Mesodermal cell (in vitro differentiated cells): ENCODE measurements at regions not wholly inside any gene's neighbourhood (a gene's known extent, or its start where the extent isn't known, plus 50 kb on each side); places are given as distances from the start of the nearest gene placed in this dataset.
"Not testable (repeated sequence)": the region's sequence is repeated elsewhere in the genome, so short reads cannot be mapped to it uniquely, and the experiment has no call there.

Experiments used
- H3K27ac ChIP-seq: 2 replicates; pipeline ENCODE4 v1.7.0; 2013; ENCODE audit warnings: mild to moderate bottlenecking, low read depth, low read length, moderate library complexity; ENCODE audit not compliant: severe bottlenecking
- H3K36me3 ChIP-seq: 2 replicates; pipeline ENCODE4 v1.7.1; 2013; ENCODE audit warnings: mild to moderate bottlenecking, low read length, moderate library complexity; ENCODE audit not compliant: control insufficient read depth, insufficient read depth
- H3K4me1 ChIP-seq: one replicate; pipeline ENCODE4 v1.7.1; 2013; ENCODE audit warnings: mild to moderate bottlenecking, low read length; ENCODE audit not compliant: insufficient read depth, control insufficient read depth, poor library complexity, severe bottlenecking
- H3K4me3 ChIP-seq: 2 replicates; pipeline ENCODE4 v1.7.0; 2013; ENCODE audit warnings: low read length, control low read depth, mild to moderate bottlenecking; ENCODE audit not compliant: insufficient read depth, poor library complexity, severe bottlenecking; ENCODE audit errors: extremely low read depth
- H3K9me3 ChIP-seq: 2 replicates; pipeline ENCODE4 v1.7.1; 2013; ENCODE audit warnings: mild to moderate bottlenecking, low read length, moderate library complexity; ENCODE audit not compliant: control insufficient read depth
- WGBS, 2 experiments: methylation state at CpG; one replicate each; pipeline ENCODE4 v1.1.5; 2013; ENCODE audit warnings: missing lambda C conversion rate in 2 of 2; ENCODE audit not compliant: insufficient coverage in 2 of 2; 5-methylcytosine and 5-hydroxymethylcytosine counted together

DNA sequence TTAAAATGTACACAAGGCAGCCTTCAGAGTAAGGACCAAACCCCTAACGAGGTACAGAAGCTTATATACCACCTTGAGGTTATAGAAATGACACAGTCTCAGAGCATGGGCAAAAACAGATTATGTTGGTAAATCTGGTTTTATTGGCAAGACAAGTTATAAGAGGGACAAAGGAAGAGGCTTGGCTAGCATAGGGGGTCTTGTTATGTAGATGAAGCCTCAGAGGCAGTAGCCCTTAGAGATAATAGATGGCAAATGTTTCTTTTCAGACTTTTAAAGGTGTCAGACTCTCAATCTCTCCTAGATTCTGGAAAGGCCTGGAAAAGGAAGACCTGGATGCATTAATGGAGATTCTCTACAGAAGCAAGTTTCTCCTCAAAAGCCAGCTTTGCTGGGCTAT, 123.3 kb upstream of the ATXN1 start:
- H3K36me3 ChIP-seq, result no peaks in the 10 kb centered on the region
- no peaks in the 10 kb centered on the region for H3K4me1 ChIP-seq
- no peaks in the 10 kb centered on the region for H3K9me3 ChIP-seq
- no peak overlapping the region for H3K27ac ChIP-seq
- WGBS, 2 experiments, result 83% methylated on average over 1 of the region's 1 CpG; no CpG with 5 or more reads in 1 of the 2 experiments
- H3K4me3 ChIP-seq, result no peak overlapping the region

DNA sequence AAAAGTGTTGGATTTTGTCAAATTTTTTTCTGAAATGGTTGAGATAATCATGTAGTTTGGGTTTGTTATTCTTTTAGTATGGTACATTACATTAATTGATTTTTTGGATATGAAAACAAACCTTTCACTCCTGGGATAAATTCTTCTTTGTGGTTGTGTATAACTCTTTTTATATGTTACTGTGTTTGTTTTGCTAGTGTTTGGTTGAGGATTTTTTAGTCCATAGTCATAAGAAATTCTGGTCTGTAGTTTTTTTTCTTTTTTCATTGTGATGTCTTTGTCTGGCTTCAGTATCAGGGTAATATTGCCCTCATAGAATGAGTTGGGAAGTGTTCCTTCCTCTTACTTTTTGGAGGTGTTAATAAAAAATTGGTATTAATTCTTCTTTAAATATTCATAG, 122.2 kb upstream of the ATXN1 start:
- no peaks in the 10 kb centered on the region for H3K4me1 ChIP-seq
- H3K9me3 ChIP-seq, result peaks cover 2% of the 10 kb centered on the region
- no peak overlapping the region for H3K27ac ChIP-seq
- no peaks in the 10 kb centered on the region for H3K36me3 ChIP-seq
- no peak overlapping the region for H3K4me3 ChIP-seq

DNA sequence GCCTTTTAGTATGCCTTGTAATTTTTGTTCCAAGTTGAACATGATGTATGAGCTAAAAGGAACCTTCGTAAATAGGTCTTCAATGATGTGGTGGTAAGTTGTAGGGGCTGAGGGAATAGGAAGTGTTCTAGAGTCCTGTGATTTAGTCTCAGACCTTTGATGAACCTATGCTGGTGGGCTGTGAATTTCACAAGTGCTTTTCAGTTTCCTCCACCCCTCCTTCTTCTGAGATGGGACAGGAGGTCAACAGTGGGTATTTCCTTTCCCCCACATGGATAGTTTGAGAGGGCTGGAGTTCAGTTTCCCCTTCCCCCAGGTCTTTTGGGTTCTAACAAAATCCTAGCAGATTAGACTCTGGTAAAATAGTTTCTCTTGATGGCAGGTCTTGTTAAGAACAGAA, 121.0 kb upstream of the ATXN1 start:
- H3K36me3 ChIP-seq, result no peaks in the 10 kb centered on the region
- H3K4me1 ChIP-seq, result no peaks in the 10 kb centered on the region
- no peak overlapping the region for H3K27ac ChIP-seq
- peaks cover 10% of the 10 kb centered on the region for H3K9me3 ChIP-seq
- H3K4me3 ChIP-seq, result no peak overlapping the region
- WGBS, 2 experiments, result 90 to 100% methylated on average over 1 of the region's 1 CpG

DNA sequence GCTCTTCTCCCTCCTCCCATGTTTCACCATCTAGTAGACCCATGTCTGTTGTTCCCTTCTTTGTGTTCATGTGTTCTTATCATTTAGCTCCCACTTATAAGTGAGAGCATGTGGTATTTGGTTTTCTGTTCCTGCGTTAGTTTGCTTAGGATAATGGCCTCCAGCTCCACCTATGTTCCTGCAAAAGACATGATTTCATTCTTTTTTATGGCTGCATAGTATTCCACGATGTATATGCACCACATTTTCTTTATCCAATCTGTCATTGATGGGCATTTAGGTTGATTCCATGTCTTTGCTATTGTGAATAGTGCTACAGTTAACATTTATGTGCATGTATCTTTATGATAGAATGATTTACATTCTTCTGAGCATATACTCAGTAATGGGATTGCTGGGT, 115.6 kb upstream of the ATXN1 start:
- H3K27ac ChIP-seq, H3K9me3 ChIP-seq, H3K4me3 ChIP-seq, H3K36me3 ChIP-seq, H3K4me1 ChIP-seq: not testable (repeated sequence)
- WGBS, 2 experiments, result no CpG with 5 or more reads among the region's 2 CpGs

DNA sequence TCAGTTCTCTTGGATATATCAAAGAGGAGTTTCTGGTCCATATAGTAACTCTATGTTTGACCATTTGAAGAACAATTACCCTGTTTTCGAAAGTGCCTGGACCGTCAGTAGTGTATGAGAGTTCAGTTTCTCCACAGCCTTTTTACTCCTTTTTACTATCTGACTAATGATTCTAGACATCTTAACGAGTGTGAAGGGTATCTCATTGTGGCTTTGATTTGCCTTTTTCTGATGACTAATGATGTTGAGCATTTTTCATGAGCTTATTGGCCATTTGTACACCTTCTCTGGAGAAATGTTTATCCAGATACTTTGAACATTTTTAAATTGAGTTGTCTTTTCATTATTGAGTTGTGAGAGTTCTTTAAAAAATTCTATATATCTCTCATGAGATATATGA, 114.9 kb upstream of the ATXN1 start:
- Histone ChIP-seq H3K4me1 (no peaks in the 10 kb centered on the region), H3K27ac (no peak overlapping the region), H3K36me3 (no peaks in the 10 kb centered on the region), H3K9me3 (peaks cover 10% of the 10 kb centered on the region), H3K4me3 (no peak overlapping the region)
- WGBS, 2 experiments, result no CpG with 5 or more reads among the region's 3 CpGs

DNA sequence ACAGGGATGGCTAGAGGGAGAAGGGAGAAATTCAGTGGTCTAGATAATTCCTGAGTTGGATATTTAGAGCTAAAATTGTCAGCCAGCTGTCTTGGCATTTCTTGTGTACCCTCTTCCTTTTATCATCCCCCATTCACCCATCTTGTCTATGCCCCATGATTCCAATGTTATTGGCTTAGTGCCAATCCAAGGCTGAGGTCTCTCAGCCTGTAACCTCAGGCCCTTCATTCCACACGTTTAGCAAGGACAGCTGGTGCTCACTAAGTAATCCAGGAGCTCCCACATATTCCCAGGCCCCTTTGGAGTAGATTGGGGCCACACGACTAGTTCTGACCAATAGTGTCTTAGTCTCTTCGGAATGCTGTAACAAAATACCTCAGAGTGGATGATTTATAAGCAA, 112.4 kb upstream of the ATXN1 start:
- Histone ChIP-seq H3K27ac (no peak overlapping the region), H3K9me3 (peaks cover 10% of the 10 kb centered on the region), H3K36me3 (no peaks in the 10 kb centered on the region), H3K4me3 (no peak overlapping the region), H3K4me1 (peaks cover 7% of the 10 kb centered on the region)
- WGBS, 2 experiments, result 70 to 94% methylated on average over 1 to 3 of the region's 3 CpGs

DNA sequence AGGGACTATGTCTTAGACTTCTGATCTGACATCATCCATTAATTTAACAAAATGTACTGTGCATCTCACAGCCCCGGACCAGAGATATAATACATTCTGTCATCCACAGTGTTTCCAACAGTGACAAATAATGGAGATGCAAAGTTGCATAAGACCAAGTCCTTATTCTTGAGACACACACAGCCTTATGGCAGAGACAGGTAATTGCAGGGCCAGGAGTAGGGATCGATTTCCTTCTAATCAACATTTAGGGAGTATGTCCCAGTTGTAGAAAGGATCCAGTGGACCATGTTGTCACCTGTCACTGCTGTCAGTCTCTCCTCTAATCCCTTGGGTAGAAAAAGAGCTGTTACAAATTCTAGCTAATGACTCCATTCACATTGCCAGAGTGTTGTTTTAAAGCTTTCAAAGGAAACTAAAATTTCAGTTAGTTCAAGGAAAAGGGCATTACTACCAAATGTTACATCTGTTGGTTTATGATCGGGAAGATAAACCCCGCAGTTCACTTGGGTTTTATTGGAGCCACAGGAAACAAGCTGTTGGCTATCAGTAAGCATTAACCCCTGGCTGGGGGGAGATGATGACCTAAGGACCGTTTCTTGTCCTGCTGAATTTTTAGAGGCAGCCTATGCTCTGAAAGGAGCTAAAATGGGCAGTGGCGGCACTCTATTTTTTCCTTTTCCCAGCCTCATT, 111.4 kb upstream of the ATXN1 start:
- 82 to 85% methylated on average over 3 to 5 of the region's 6 CpGs for WGBS, 2 experiments
- Histone ChIP-seq H3K9me3 (no peaks in the 10 kb centered on the region), H3K4me1 (peaks cover 12% of the 10 kb centered on the region), H3K27ac (no peak overlapping the region), H3K4me3 (no peak overlapping the region), H3K36me3 (no peaks in the 10 kb centered on the region)

DNA sequence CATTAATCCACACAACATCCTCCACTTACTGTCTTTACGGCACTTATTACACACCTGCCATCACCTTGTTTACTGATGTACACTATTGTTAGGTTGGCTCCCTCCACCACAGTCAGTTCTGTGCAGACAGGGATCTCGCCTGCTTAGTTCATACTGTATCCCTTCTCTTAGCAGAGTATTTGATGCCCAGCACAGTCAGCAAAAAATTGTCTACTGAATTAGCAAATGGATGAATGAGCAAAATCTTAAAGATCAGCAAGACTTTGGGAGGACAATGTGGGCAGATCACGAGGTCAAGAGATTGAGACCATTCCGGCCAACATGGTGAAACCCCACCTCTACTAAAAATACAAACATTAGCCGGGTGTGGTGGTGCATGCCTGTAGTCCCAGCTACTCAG, 109.8 kb upstream of the ATXN1 start:
- WGBS, 2 experiments, result 77 to 96% methylated on average over 2 to 4 of the region's 5 CpGs
- Histone ChIP-seq H3K27ac (no peak overlapping the region), H3K4me1 (peaks cover 12% of the 10 kb centered on the region), H3K36me3 (no peaks in the 10 kb centered on the region), H3K9me3 (no peaks in the 10 kb centered on the region), H3K4me3 (no peak overlapping the region)

DNA sequence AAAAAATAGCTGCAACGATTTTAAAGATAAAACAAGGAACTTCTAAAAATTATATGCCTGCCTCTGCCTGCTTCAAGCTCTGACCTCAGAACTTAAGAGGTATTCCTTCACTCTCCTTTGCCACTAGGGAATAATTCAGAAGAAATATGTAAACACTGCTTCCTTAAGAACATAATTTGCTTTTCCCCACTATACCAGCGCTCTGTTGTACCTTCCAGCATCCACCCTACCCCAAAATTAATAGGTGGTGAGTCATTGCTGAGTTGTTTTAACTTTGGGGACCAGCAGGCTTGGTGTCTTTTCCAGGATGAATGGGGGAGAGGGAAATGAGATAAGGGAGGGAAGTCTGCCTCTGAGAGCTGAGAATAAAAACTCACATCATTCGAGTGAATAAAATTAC, 107.7 kb upstream of the ATXN1 start:
- no peaks in the 10 kb centered on the region for H3K9me3 ChIP-seq
- H3K36me3 ChIP-seq, result no peaks in the 10 kb centered on the region
- no CpG with 5 or more reads among the region's 3 CpGs for WGBS, 2 experiments
- H3K4me3 ChIP-seq, result no peak overlapping the region
- H3K4me1 ChIP-seq, result peaks cover 16% of the 10 kb centered on the region
- no peak overlapping the region for H3K27ac ChIP-seq

DNA sequence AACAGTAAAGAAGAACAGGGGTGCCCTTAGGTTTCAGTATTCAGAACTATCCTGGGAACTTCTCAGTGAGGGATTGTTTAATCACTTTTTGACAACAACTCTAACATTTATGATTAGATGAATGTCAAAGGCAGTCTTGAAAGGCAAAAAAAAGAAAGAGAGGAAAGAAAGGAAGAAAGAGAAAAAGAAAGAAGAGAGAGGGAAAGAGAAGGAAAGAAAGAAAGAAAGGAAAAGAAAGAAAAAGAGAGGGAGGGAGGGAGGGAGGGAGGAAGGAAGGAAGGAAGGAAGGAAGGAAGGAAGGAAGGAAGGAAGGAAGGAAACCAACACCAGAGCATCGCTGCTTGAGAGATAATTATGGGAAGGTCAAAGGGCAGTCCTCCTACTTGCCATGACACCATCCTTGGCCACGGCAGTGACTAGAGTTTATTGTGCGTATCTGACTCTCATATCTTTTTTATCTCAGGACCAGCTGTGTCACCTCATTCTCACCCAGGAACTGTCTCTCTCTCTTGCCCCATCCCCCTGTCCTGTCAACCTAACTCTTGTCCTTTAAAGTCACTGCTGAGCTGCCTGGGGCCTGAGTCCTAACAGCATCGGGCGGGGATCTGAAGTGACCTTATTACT, 96.8 kb upstream of the ATXN1 start:
- Histone ChIP-seq H3K4me1 (no peaks in the 10 kb centered on the region), H3K27ac (no peak overlapping the region), H3K9me3 (no peaks in the 10 kb centered on the region), H3K4me3 (no peak overlapping the region), H3K36me3 (no peaks in the 10 kb centered on the region)
- 70 to 81% methylated on average over 3 to 4 of the region's 5 CpGs for WGBS, 2 experiments

DNA sequence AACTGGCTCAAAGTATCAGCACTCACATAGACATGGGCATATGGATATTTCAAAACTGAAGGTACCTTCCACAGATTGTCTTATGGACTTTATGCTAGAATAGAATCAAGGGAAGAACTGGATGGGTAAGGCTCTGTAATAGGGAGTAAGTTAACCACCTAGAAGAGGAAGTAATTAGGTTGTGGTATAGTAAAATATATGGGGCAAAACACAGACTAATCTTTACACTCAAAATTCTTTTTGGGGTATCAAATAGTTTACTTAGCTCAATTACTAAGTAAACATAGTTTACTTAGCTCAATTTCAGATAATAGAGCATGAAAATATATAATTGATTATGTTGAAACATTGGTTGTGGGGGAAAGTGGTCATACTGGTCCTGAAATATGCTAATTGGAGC, 94.2 kb upstream of the ATXN1 start:
- H3K4me3 ChIP-seq, result no peak overlapping the region
- no peaks in the 10 kb centered on the region for H3K9me3 ChIP-seq
- no peaks in the 10 kb centered on the region for H3K36me3 ChIP-seq
- H3K4me1 ChIP-seq, result peaks cover 8% of the 10 kb centered on the region
- no peak overlapping the region for H3K27ac ChIP-seq
